HCT116 (cell line): ENCODE measurements at regions not wholly inside any gene's neighbourhood (a gene's known extent, or its start where the extent isn't known, plus 50 kb on each side); places are given as distances from the start of the nearest gene placed in this dataset.

Source experiments
- ATAC-seq: fragments of 200-7000 bp; cut with Tn5 transposase; 2 replicates; pipeline ENCODE4 v1.9.1; 2020; ENCODE audit warnings: mild to moderate bottlenecking, moderate library complexity
- BruUV-seq: library from RNA; stranded (reverse); fragments of 400-500 nt; replicated peaks from 2 replicates; lab custom pipeline; 2021; lab: Mats Ljungman, UMichigan
- CTCF ChIA-PET: fragments of 300-600 bp; sonication (Branson Sonifier 250); formaldehyde crosslinking; loops from one replicate; lab custom pipeline; 2021; ENCODE audit warnings: antibody characterized with exemption; lab: Charles Lee
- POLR2A ChIA-PET: fragments of 300-600, 350-600 bp; sonication (Branson Sonifier 250); formaldehyde crosslinking; loops from one replicate; lab custom pipeline; 2021; ENCODE audit warnings: antibody characterized with exemption; lab: Charles Lee
- RAD21 ChIA-PET, 2 experiments: fragments of 300-600 bp; sonication (Branson Sonifier 250); formaldehyde crosslinking; loops; one replicate each; lab custom pipeline; 2023; ENCODE audit warnings: low total read pairs in 2 of 2; ENCODE audit not compliant: uncharacterized antibody in 2 of 2, unreplicated experiment in 2 of 2, low non-redundant PET in 1 of 2; lab: Charles Lee
- DNase-seq: peaks from one replicate; pipeline ENCODE4 v3.0.0-alpha.2; 2010; ENCODE audit warnings: low read depth, low spot score
- H2AFZ ChIP-seq: fragments of 200-600 bp; shearing (Covaris generic), sonication (generic); 2 replicates; pipeline ENCODE4 v1.6.1; 2017; ENCODE audit warnings: low read depth, mixed run types, mixed read lengths, antibody characterized with exemption, low read length; ENCODE audit not compliant: poor library complexity, severe bottlenecking
- H3K27ac ChIP-seq: 2 replicates; pipeline ENCODE4 v1.5.1; 2012; ENCODE audit warnings: low read depth, low read length
- H3K27me3 ChIP-seq: fragments of 200-600 bp; sonication (generic); 2 replicates; pipeline ENCODE4 v1.6.1; 2016; ENCODE audit warnings: mixed run types, low read length, mixed read lengths; ENCODE audit not compliant: insufficient read depth
- H3K36me3 ChIP-seq, 2 experiments: fragments of 200-500 bp in 1 of 2; fragments of 200-600 bp in 1 of 2; sonication (Bioruptor generic) in 1 of 2; sonication (generic) in 1 of 2; 2 replicates each; pipeline versions ENCODE4 v1.5.1 to v1.6.1; 2014 to 2016; ENCODE audit warnings: low read length in 2 of 2, inconsistent platforms in 1 of 2, mixed read lengths in 1 of 2, mixed run types in 1 of 2; ENCODE audit not compliant: insufficient read depth in 2 of 2, control insufficient read depth in 1 of 2
- H3K4me1 ChIP-seq, 2 experiments: fragments of 200-600 bp in 1 of 2; sonication (generic) in 1 of 2; 2 replicates each; pipeline versions ENCODE4 v1.5.1 to v1.6.1; 2012 to 2017; ENCODE audit warnings: low read length in 2 of 2, inconsistent platforms in 1 of 2, mild to moderate bottlenecking in 1 of 2, mixed read lengths in 1 of 2, mixed run types in 1 of 2, moderate library complexity in 1 of 2; ENCODE audit not compliant: insufficient read depth in 2 of 2, control insufficient read depth in 1 of 2
- H3K4me2 ChIP-seq: fragments of 200-600 bp; sonication (generic); 2 replicates; pipeline ENCODE4 v1.6.1; 2017; ENCODE audit warnings: mixed run types, low read length, mixed read lengths
- H3K4me3 ChIP-seq, 2 experiments: fragments of 200-600 bp in 1 of 2; sonication (generic) in 1 of 2; replicated peaks in 1 of 2; 2 replicates each; pipeline ENCODE4 v1.5.1; 2011 to 2016; ENCODE audit warnings: low read length in 2 of 2, control low read depth in 1 of 2, low read depth in 1 of 2, mild to moderate bottlenecking in 1 of 2, mixed read lengths in 1 of 2, mixed run types in 1 of 2
- H3K79me2 ChIP-seq: fragments of 200-600 bp; sonication (generic); 2 replicates; pipeline ENCODE4 v1.6.1; 2017; ENCODE audit warnings: mild to moderate bottlenecking, mixed run types, low read length, moderate library complexity, mixed read lengths; ENCODE audit not compliant: insufficient read depth
- H3K9ac ChIP-seq: fragments of 200-600 bp; sonication (generic); 2 replicates; pipeline ENCODE4 v1.6.1; 2016; ENCODE audit warnings: low read length, mixed read lengths
- H3K9me2 ChIP-seq: fragments of 200-600 bp; sonication (generic), shearing (Covaris generic); 2 replicates; pipeline ENCODE4 v1.6.1; 2017; ENCODE audit warnings: mixed run types, mild to moderate bottlenecking, moderate library complexity; ENCODE audit not compliant: insufficient read depth
- H3K9me3 ChIP-seq, 2 experiments: fragments of 200-500 bp in 1 of 2; fragments of 200-600 bp in 1 of 2; sonication (Bioruptor generic) in 1 of 2; sonication (generic) in 1 of 2; 2 replicates each; pipeline ENCODE4 v1.6.1; 2014 to 2017; ENCODE audit warnings: low read length in 2 of 2, mixed read lengths in 2 of 2, inconsistent platforms in 1 of 2, low read depth in 1 of 2, mild to moderate bottlenecking in 1 of 2, mixed run types in 1 of 2, moderate library complexity in 1 of 2; ENCODE audit not compliant: control insufficient read depth in 1 of 2, insufficient read depth in 1 of 2
- H4K20me1 ChIP-seq: fragments of 200-600 bp; sonication (generic), shearing (Covaris generic); 2 replicates; pipeline ENCODE4 v1.6.1; 2017; ENCODE audit warnings: mixed run types, mild to moderate bottlenecking, moderate library complexity; ENCODE audit not compliant: insufficient read depth
- CTCF ChIP-seq, 3 experiments: fragments of 200-600 bp in 1 of 3; sonication (generic) in 1 of 3; IDR thresholded peaks in 2 of 3; conservative IDR thresholded peaks in 1 of 3; 2 replicates each; pipeline ENCODE4 v1.5.1; 2012 to 2017; ENCODE audit warnings: low read depth in 2 of 3, low read length in 2 of 3, antibody characterized with exemption in 1 of 3, borderline replicate concordance in 1 of 3, control low read depth in 1 of 3, mild to moderate bottlenecking in 1 of 3, mixed read lengths in 1 of 3, mixed run types in 1 of 3, moderate library complexity in 1 of 3; ENCODE audit not compliant: insufficient read depth in 1 of 3
- EZH2 ChIP-seq: fragments of 200-600 bp; sonication (generic); IDR thresholded peaks from 2 replicates; pipeline ENCODE4 v1.6.1; 2017; ENCODE audit warnings: antibody characterized with exemption, mixed run types
- JUND ChIP-seq: IDR thresholded peaks from 2 replicates; pipeline ENCODE4 v1.6.1; 2012
- MAX ChIP-seq: IDR thresholded peaks from 2 replicates; pipeline ENCODE4 v1.6.1; 2012
- POLR2AphosphoS5 ChIP-seq: IDR thresholded peaks from 2 replicates; pipeline ENCODE4 v1.6.1; 2011; ENCODE audit warnings: mild to moderate bottlenecking, low read depth, low read length, moderate library complexity
- SIN3A ChIP-seq: IDR thresholded peaks from 2 replicates; pipeline ENCODE4 v1.6.1; 2012; ENCODE audit warnings: low read depth
- TCF7L2 ChIP-seq: IDR thresholded peaks from 2 replicates; pipeline ENCODE4 v1.7.0; 2011; ENCODE audit warnings: borderline replicate concordance, inconsistent platforms; ENCODE audit not compliant: insufficient read depth, insufficient read length; ENCODE audit errors: extremely low read depth
- ZBTB33 ChIP-seq: IDR thresholded peaks from 2 replicates; pipeline ENCODE4 v1.6.1; 2011; ENCODE audit warnings: mild to moderate bottlenecking, low read length, moderate library complexity; ENCODE audit not compliant: insufficient replicate concordance; ENCODE audit errors: extremely low read depth
- intact Hi-C: fragments of 100-400 bp; cut with micrococcal nuclease; formaldehyde crosslinking; loops from 2 replicates; pipeline ENCODE4 v1.10.0; 2022

GRCh38 chr14:44131861-44132260, 375.2 kb downstream of the FSCB start:
- intact Hi-C loops: no loop called here
- H2AFZ ChIP-seq: no peak overlapping the region
- CTCF ChIA-PET: no interaction called here
- no peaks in the 10 kb centered on the region for H3K79me2 ChIP-seq
- no peaks in the 10 kb centered on the region for H3K36me3 ChIP-seq
- no peaks in the 10 kb centered on the region for H3K9me2 ChIP-seq
- POLR2A ChIA-PET: no interaction called here
- no peaks in the 10 kb centered on the region for H3K9me3 ChIP-seq
- RAD21 ChIA-PET: no interaction called here
- H3K9ac ChIP-seq: no peak overlapping the region
- H3K4me2 ChIP-seq: no peak overlapping the region
- H3K27me3 ChIP-seq: no peaks in the 10 kb centered on the region
- BruUV-seq: no TSS peak
- no peaks in the 10 kb centered on the region for H4K20me1 ChIP-seq
- H3K27ac ChIP-seq: no peak overlapping the region
- no peak overlapping the region for H3K4me3 ChIP-seq
- DNase-seq (no peak), ATAC-seq (no peak)
- no peaks in the 10 kb centered on the region for H3K4me1 ChIP-seq
- TF ChIP-seq POLR2AphosphoS5 (no peak), SIN3A (no peak), MAX (no peak), TCF7L2 (no peak), CTCF (IDR thresholded peaks at IDR 0.05 in 2 of 3, conservative IDR thresholded peaks at IDR 0.05 in 1 of 3; ENCODE audit: borderline replicate concordance in 1 of 3, insufficient read depth in 1 of 3, low read depth in 2 of 3, low read length in 2 of 3) (no peak), EZH2 (no peak), JUND (no peak), ZBTB33 (no peak)
